Neural cell (in vitro differentiated cells): ENCODE measurements at regions not wholly inside any gene's neighbourhood (a gene's known extent, or its start where the extent isn't known, plus 50 kb on each side); places are given as distances from the start of the nearest gene placed in this dataset.

Experiments
- H2AFZ ChIP-seq: fragments of 200-600, 300-800 bp; sonication (generic), shearing (Covaris generic); 2 replicates; pipeline ENCODE4 v1.6.0; 2014; ENCODE audit warnings: low read depth, mild to moderate bottlenecking, antibody characterized with exemption, low read length, moderate library complexity
- H3F3A ChIP-seq: fragments of 200-600 bp; shearing (Covaris generic); 2 replicates; pipeline ENCODE4 v1.6.1; 2016; ENCODE audit warnings: mild to moderate bottlenecking, moderate library complexity, mixed read lengths, antibody characterized with exemption, low read length; ENCODE audit not compliant: insufficient read depth, poor library complexity, severe bottlenecking
- H3K27ac ChIP-seq: fragments of 200-600, 300-800 bp; sonication (generic), shearing (Covaris generic); 2 replicates; pipeline ENCODE4 v1.5.1; 2014; ENCODE audit warnings: mild to moderate bottlenecking, low read length, moderate library complexity
- H3K27me3 ChIP-seq: fragments of 300-800, 200-600 bp; sonication (generic), shearing (Covaris generic); 2 replicates; pipeline ENCODE4 v1.6.0; 2014; ENCODE audit warnings: mild to moderate bottlenecking, low read depth, low read length, moderate library complexity; ENCODE audit not compliant: insufficient read depth
- H3K36me3 ChIP-seq: fragments of 300-800, 200-600 bp; sonication (generic), shearing (Covaris generic); 2 replicates; pipeline ENCODE4 v1.5.1; 2014; ENCODE audit warnings: mild to moderate bottlenecking, antibody characterized with exemption, low read length, moderate library complexity; ENCODE audit not compliant: insufficient read depth
- H3K4me2 ChIP-seq: fragments of 300-800, 200-600 bp; sonication (generic), shearing (Covaris generic); 2 replicates; pipeline ENCODE4 v1.6.0; 2014; ENCODE audit warnings: mild to moderate bottlenecking, low read length
- H3K4me3 ChIP-seq: fragments of 300-800, 200-600 bp; sonication (generic), shearing (Covaris generic); 2 replicates; pipeline ENCODE4 v1.5.1; 2014; ENCODE audit warnings: mild to moderate bottlenecking, low read length, moderate library complexity
- H3K79me2 ChIP-seq: fragments of 200-600 bp; shearing (Covaris generic); replicated peaks from 2 replicates; pipeline ENCODE4 v1.6.0; 2014; ENCODE audit warnings: mild to moderate bottlenecking, low read length, moderate library complexity; ENCODE audit not compliant: insufficient read depth
- H3K9ac ChIP-seq: fragments of 300-800, 200-600 bp; sonication (generic), shearing (Covaris generic); 2 replicates; pipeline ENCODE4 v1.6.1; 2016; ENCODE audit warnings: mild to moderate bottlenecking, low read length, mixed read lengths
- H3K9me2 ChIP-seq: fragments of 200-600 bp; shearing (Covaris generic); 2 replicates; pipeline ENCODE4 v1.6.1; 2016; ENCODE audit warnings: mild to moderate bottlenecking, low read length, mixed read lengths; ENCODE audit not compliant: insufficient read depth
- H3K9me3 ChIP-seq: fragments of 200-600, 300-800 bp; sonication (generic), shearing (Covaris generic); 2 replicates; pipeline ENCODE4 v1.6.1; 2016; ENCODE audit warnings: mild to moderate bottlenecking, mixed run types, low read length, moderate library complexity, mixed read lengths
- H4K20me1 ChIP-seq: fragments of 200-600 bp; shearing (Covaris generic); 2 replicates; pipeline ENCODE4 v1.6.1; 2016; ENCODE audit warnings: mild to moderate bottlenecking, mixed run types; ENCODE audit not compliant: insufficient read depth
- CTCF ChIP-seq: fragments of 450-650 bp; IDR thresholded peaks from 2 replicates; pipeline ENCODE4 v1.5.1; 2014; ENCODE audit warnings: antibody characterized with exemption, mild to moderate bottlenecking, moderate library complexity; ENCODE audit not compliant: poor library complexity, severe bottlenecking
- EP300 ChIP-seq: fragments of 450-650 bp; conservative IDR thresholded peaks from 2 replicates; pipeline ENCODE4 v1.6.1; 2014; ENCODE audit warnings: antibody characterized with exemption, mild to moderate bottlenecking, moderate library complexity; ENCODE audit not compliant: poor library complexity, severe bottlenecking
- EZH2 ChIP-seq: fragments of 200-600, 300-800 bp; shearing (Covaris generic), sonication (generic); IDR thresholded peaks from 2 replicates; pipeline ENCODE4 v1.6.1; 2014; ENCODE audit warnings: antibody characterized with exemption, low read length, borderline replicate concordance, mild to moderate bottlenecking; ENCODE audit not compliant: insufficient read depth, poor library complexity, severe bottlenecking
- MXI1 ChIP-seq: fragments of 450-650 bp; conservative IDR thresholded peaks from 2 replicates; pipeline ENCODE4 v1.6.1; 2014; ENCODE audit warnings: antibody characterized with exemption, mild to moderate bottlenecking; ENCODE audit not compliant: poor library complexity, severe bottlenecking
- POLR2AphosphoS5 ChIP-seq: IDR thresholded peaks from 2 replicates; pipeline ENCODE4 v1.6.1; 2012
- RAD21 ChIP-seq: fragments of 450-650 bp; conservative IDR thresholded peaks from 2 replicates; pipeline ENCODE4 v1.6.1; 2014; ENCODE audit warnings: antibody characterized with exemption, mild to moderate bottlenecking, moderate library complexity
- REST ChIP-seq: IDR thresholded peaks from 2 replicates; pipeline ENCODE4 v1.6.1; 2012; ENCODE audit warnings: borderline replicate concordance
- SMC3 ChIP-seq: fragments of 450-650 bp; conservative IDR thresholded peaks from 2 replicates; pipeline ENCODE4 v1.6.1; 2014; ENCODE audit warnings: antibody characterized with exemption, mild to moderate bottlenecking, moderate library complexity; ENCODE audit not compliant: poor library complexity
- TAF1 ChIP-seq: IDR thresholded peaks from 2 replicates; pipeline ENCODE4 v1.6.1; 2012; ENCODE audit warnings: low read depth

GRCh38 chr7:142690554-142691182 lies 58.6 kb upstream of the PRSS1 start:
- H2AFZ ChIP-seq, result no peak overlapping the region
- H3K27me3 ChIP-seq, result no peaks in the 10 kb centered on the region
- H3K9me2 ChIP-seq, result no peaks in the 10 kb centered on the region
- no peak overlapping the region for H3K9ac ChIP-seq
- H3K4me3 ChIP-seq, result no peak overlapping the region
- no peaks in the 10 kb centered on the region for H3K79me2 ChIP-seq
- H4K20me1 ChIP-seq, result no peaks in the 10 kb centered on the region
- no peaks in the 10 kb centered on the region for H3K9me3 ChIP-seq
- TF ChIP-seq REST, result no peak
- TF ChIP-seq SMC3, result no peak
- TF ChIP-seq MXI1, result no peak
- TF ChIP-seq EZH2, result no peak
- TF ChIP-seq EP300, result no peak
- TF ChIP-seq POLR2AphosphoS5, result no peak
- TF ChIP-seq RAD21, result no peak
- no peak for TF ChIP-seq CTCF
- no peak for TF ChIP-seq TAF1
- H3F3A ChIP-seq, result no peaks in the 10 kb centered on the region
- H3K4me2 ChIP-seq, result no peak overlapping the region
- no peak overlapping the region for H3K27ac ChIP-seq
- no peaks in the 10 kb centered on the region for H3K36me3 ChIP-seq

- Histone ChIP-seq H3K27ac (no peak overlapping the region), H2AFZ (no peak overlapping the region), H3F3A (no peaks in the 10 kb centered on the region), H3K36me3 (no peaks in the 10 kb centered on the region), H3K27me3 (no peaks in the 10 kb centered on the region), H3K9me3 (no peaks in the 10 kb centered on the region), H3K9me2 (no peaks in the 10 kb centered on the region), H3K79me2 (no peaks in the 10 kb centered on the region), H3K9ac (no peak overlapping the region), H4K20me1 (no peaks in the 10 kb centered on the region), H3K4me3 (no peak overlapping the region), H3K4me2 (no peak overlapping the region)
- TF ChIP-seq RAD21 (no peak), EZH2 (no peak), EP300 (no peak), MXI1 (no peak), REST (no peak), SMC3 (no peak), POLR2AphosphoS5 (no peak), TAF1 (no peak), CTCF (no peak)
Observed at GRCh38 chr7:142689439-142690120, 59.7 kb upstream of the PRSS1 start.
